ENCODE measurements at regions not wholly inside any gene's neighbourhood (a gene's known extent, or its start where the extent isn't known, plus 50 kb on each side); places are given as distances from the start of the nearest gene placed in this dataset.
A peak's percentile ranks its signal among the peaks of the same experiment; 100 is the strongest.

DNA sequence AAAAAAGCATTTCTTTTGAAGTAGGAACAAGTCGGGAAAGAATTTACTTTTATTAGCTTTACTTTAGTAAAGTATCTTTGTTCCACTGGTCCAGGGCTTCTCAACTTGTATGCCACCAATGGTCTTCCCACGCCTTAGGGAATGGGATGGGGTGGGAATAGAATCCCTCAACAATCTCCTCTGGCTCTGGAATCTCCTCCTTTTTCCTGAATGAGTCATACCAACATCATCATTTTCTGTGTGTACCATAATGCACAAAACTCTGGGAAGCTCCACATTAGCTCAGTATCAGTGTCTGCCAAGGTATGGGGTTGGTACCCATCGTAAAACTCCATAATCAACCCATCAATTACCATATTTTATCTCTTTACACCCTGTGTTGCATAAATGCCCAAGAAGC, 159.4 kb upstream of the BMPER start:
- Histone ChIP-seq H3K27me3 (ENCODE audit: control insufficient read depth, insufficient read depth, low read length) (no peaks in the 10 kb centered on the region), H3K4me1 (ENCODE audit: control insufficient read depth, insufficient read depth, low read length) (peaks cover 37% of the 10 kb centered on the region), H3K4me2 (ENCODE audit: low read length) (no peak overlapping the region), H3K36me3 (ENCODE audit: insufficient read depth, low read length) (no peaks in the 10 kb centered on the region), H3K9me3 (replicated peaks; ENCODE audit: low read length) (no peaks in the 10 kb centered on the region), H3K4me3 (ENCODE audit: low read length) (no peak overlapping the region), H3K9ac (ENCODE audit: low read depth, low read length) (no peak overlapping the region)

GRCh38 chr7:33748793-33749192, 156.5 kb upstream of the BMPER start:
- Histone ChIP-seq H3K4me1 (ENCODE audit: control insufficient read depth, insufficient read depth, low read length) (peaks cover 29% of the 10 kb centered on the region), H3K9me3 (replicated peaks; ENCODE audit: low read length) (no peaks in the 10 kb centered on the region), H3K4me2 (ENCODE audit: low read length) (no peak overlapping the region), H3K4me3 (ENCODE audit: low read length) (no peak overlapping the region), H3K9ac (ENCODE audit: low read depth, low read length) (no peak overlapping the region), H3K27me3 (ENCODE audit: control insufficient read depth, insufficient read depth, low read length) (no peaks in the 10 kb centered on the region), H3K36me3 (ENCODE audit: insufficient read depth, low read length) (no peaks in the 10 kb centered on the region)

- Histone ChIP-seq H3K9ac (ENCODE audit: low read depth, low read length) (peak overlapping the region; percentile 36), H3K9me3 (replicated peaks; ENCODE audit: low read length) (no peaks in the 10 kb centered on the region), H3K4me2 (ENCODE audit: low read length) (no peak overlapping the region), H3K27me3 (ENCODE audit: control insufficient read depth, insufficient read depth, low read length) (no peaks in the 10 kb centered on the region), H3K4me3 (ENCODE audit: low read length) (no peak overlapping the region), H3K36me3 (ENCODE audit: insufficient read depth, low read length) (no peaks in the 10 kb centered on the region), H3K4me1 (ENCODE audit: control insufficient read depth, insufficient read depth, low read length) (peaks cover 38% of the 10 kb centered on the region)
Observed at GRCh38 chr7:33750177-33750576, 155.2 kb upstream of the BMPER start.

DNA sequence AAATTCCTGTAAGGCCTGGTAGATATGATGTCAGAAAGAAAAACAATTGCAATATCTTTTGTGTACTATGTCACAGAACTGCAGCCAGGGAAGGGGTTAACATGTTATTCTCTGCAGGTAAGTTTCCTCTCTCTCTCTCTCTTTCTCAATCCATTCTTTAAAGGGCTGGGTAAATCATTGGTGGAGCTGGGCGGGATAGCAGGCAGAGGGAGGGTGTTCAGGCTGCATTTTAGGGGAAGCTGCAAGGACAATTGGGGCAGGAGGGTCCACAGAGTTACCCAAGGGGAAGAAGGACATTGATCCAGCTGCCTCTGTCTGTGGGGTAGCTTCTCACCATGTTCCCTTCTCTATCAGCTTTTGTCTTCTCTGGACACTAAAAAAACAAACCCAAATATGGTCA, 153.9 kb upstream of the BMPER start:
- no peaks in the 10 kb centered on the region for H3K36me3 ChIP-seq (ENCODE audit: insufficient read depth, low read length)

DNA sequence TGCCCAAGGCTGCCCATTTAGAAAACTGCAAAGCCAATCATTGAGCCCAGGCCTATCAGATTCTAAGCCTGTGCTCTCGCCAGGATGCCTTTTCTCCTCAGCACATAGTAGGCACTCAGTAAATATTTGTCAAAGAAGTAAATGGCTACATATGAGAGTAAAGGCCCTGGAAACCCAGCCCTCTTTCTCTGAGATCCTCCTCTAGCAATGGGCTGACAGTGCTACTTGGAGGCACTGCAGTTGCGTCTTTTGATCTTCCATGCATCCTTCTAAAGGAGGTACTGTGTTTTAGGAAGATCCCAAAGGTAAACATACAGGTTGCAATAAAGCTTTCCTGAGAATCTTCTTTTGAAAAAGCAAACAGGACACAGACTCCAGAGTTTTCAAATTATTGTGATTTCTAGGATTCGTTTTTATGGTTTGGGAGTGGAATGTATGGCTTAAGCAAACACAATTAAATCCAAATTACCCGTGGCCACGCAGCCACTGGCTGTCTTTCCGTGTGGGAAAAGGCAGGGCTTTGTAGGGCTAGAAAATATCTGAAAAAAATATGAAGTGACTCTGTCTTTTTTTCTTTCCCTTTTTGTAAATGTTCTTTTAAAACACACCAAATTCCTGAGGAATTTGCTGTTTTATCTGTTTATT, 151.3 kb upstream of the BMPER start:
- no peaks in the 10 kb centered on the region for H3K27me3 ChIP-seq (ENCODE audit: control insufficient read depth, insufficient read depth, low read length)
- H3K36me3 ChIP-seq (ENCODE audit: insufficient read depth, low read length), result no peaks in the 10 kb centered on the region
- H3K4me1 ChIP-seq (ENCODE audit: control insufficient read depth, insufficient read depth, low read length), result peaks cover 42% of the 10 kb centered on the region
- H3K9me3 ChIP-seq (replicated peaks; ENCODE audit: low read length), result no peaks in the 10 kb centered on the region
- peak overlapping the region; percentile 32 for H3K4me2 ChIP-seq (ENCODE audit: low read length)
- no peak overlapping the region for H3K4me3 ChIP-seq (ENCODE audit: low read length)
- H3K9ac ChIP-seq (ENCODE audit: low read depth, low read length), result peak overlapping the region; percentile 0

More for the DNA sequence above, 153.9 kb upstream of the BMPER start:
- H3K27me3 ChIP-seq (ENCODE audit: control insufficient read depth, insufficient read depth, low read length), result no peaks in the 10 kb centered on the region
- peaks cover 36% of the 10 kb centered on the region for H3K4me1 ChIP-seq (ENCODE audit: control insufficient read depth, insufficient read depth, low read length)
- no peak overlapping the region for H3K9ac ChIP-seq (ENCODE audit: low read depth, low read length)
- H3K4me2 ChIP-seq (ENCODE audit: low read length), result no peak overlapping the region
- H3K9me3 ChIP-seq (replicated peaks; ENCODE audit: low read length), result no peaks in the 10 kb centered on the region
- no peak overlapping the region for H3K4me3 ChIP-seq (ENCODE audit: low read length)

DNA sequence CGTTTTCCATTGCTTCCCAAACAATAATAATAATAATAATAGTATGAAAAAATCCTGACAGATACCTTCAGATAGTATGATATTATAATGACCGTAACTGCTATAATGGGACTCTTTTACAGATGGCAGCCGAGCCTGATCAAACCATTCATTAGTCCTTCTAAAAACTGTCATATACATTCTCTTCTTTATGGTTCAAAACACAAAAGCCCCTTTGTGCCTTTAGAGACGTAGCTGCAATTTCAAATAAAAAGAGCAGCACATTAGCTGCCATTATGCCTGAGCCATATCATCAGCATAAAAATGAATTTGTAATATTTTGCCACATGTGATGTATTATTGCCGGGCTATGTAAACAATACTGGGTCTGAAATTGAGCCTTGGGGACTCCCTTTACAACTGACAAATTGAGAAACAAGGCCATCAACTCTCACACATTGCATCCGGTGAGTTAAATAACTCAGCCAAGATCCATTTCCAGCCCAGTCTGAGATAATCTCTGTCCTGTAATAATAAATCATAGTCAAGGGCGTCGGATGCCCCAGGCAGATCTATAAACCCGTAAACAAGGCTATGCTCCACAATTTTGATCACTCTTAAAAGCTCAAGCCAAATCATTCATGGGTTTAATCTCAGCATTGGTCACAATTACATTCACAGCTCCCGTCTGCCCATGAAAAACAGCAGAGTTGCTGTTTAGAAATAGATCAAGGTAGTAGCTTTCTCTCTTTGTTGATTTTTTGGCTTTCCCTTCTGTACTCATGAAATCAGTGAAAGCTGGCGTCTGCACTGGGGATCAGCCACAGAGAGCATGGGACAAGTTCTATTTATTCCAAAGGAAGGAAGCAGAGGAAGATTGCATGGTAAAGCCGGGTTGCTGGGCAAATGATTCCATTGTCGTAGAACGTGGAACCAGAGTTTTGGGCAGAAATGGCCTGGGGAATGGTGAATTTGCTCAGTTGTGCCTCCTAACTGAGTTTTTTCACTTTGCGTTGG, 150.1 kb upstream of the BMPER start:
- no peaks in the 10 kb centered on the region for H3K27me3 ChIP-seq (ENCODE audit: control insufficient read depth, insufficient read depth, low read length)
- no peaks in the 10 kb centered on the region for H3K36me3 ChIP-seq (ENCODE audit: insufficient read depth, low read length)
- no peaks in the 10 kb centered on the region for H3K9me3 ChIP-seq (replicated peaks; ENCODE audit: low read length)
- H3K4me3 ChIP-seq (ENCODE audit: low read length), result no peak overlapping the region
- H3K4me1 ChIP-seq (ENCODE audit: control insufficient read depth, insufficient read depth, low read length), result peaks cover 36% of the 10 kb centered on the region
- H3K9ac ChIP-seq (ENCODE audit: low read depth, low read length), result no peak overlapping the region
- H3K4me2 ChIP-seq (ENCODE audit: low read length), result no peak overlapping the region

DNA sequence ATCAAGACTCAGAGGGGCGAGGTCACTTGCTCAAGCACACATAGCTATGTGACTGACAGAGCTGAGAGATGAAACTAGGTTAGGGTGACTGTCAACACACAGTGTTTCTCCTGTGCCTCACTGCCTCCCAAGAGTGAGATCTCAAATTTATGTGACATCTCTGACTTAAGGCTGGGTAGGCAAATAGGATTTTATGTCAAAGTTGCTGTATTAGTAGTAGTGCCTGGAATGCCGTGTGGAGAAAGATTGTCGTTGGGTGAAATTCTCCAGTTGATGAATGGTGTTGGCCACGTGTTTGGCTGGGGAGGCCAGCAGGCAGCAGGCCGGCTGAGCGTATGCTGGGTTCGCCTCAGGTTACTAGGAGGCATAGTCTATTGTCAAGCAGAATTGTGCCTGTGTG, 148.3 kb upstream of the BMPER start:
- H3K4me1 ChIP-seq (ENCODE audit: control insufficient read depth, insufficient read depth, low read length), result peaks cover 25% of the 10 kb centered on the region
- no peak overlapping the region for H3K4me3 ChIP-seq (ENCODE audit: low read length)
- H3K4me2 ChIP-seq (ENCODE audit: low read length), result no peak overlapping the region
- H3K36me3 ChIP-seq (ENCODE audit: insufficient read depth, low read length), result no peaks in the 10 kb centered on the region
- no peak overlapping the region for H3K9ac ChIP-seq (ENCODE audit: low read depth, low read length)
- no peaks in the 10 kb centered on the region for H3K9me3 ChIP-seq (replicated peaks; ENCODE audit: low read length)
- H3K27me3 ChIP-seq (ENCODE audit: control insufficient read depth, insufficient read depth, low read length), result no peaks in the 10 kb centered on the region

GRCh38 chr7:33757563-33758165, 147.7 kb upstream of the BMPER start:
- no peak overlapping the region for H3K4me3 ChIP-seq (ENCODE audit: low read length)
- H3K27me3 ChIP-seq (ENCODE audit: control insufficient read depth, insufficient read depth, low read length), result no peaks in the 10 kb centered on the region
- H3K9ac ChIP-seq (ENCODE audit: low read depth, low read length), result no peak overlapping the region
- no peaks in the 10 kb centered on the region for H3K36me3 ChIP-seq (ENCODE audit: insufficient read depth, low read length)
- H3K4me1 ChIP-seq (ENCODE audit: control insufficient read depth, insufficient read depth, low read length), result peaks cover 32% of the 10 kb centered on the region
- H3K4me2 ChIP-seq (ENCODE audit: low read length), result no peak overlapping the region
- H3K9me3 ChIP-seq (replicated peaks; ENCODE audit: low read length), result no peaks in the 10 kb centered on the region

DNA sequence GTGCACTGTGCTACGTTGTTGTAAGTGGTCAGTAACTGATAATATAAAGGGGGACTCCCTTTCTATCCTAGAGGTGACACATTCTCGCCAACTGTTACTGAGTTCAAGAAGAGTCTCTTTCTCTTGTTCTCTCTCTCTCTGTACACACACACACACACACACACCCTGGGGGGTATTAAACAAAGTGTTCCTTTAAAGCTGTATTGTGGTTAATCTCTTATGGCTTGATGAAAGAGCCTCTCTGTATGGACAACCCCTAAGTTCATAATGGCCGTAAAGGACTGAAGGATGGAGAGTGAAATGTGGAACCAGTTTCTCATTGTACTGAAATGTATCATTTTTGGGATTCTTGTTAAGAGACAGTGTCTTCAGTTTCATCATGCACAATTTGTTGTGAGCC, 145.2 kb upstream of the BMPER start:
- H3K27me3 ChIP-seq (ENCODE audit: control insufficient read depth, insufficient read depth, low read length), result no peaks in the 10 kb centered on the region
- no peak overlapping the region for H3K4me2 ChIP-seq (ENCODE audit: low read length)
- no peaks in the 10 kb centered on the region for H3K36me3 ChIP-seq (ENCODE audit: insufficient read depth, low read length)
- peaks cover 29% of the 10 kb centered on the region for H3K4me1 ChIP-seq (ENCODE audit: control insufficient read depth, insufficient read depth, low read length)
- H3K9ac ChIP-seq (ENCODE audit: low read depth, low read length), result no peak overlapping the region
- H3K9me3 ChIP-seq (replicated peaks; ENCODE audit: low read length), result no peaks in the 10 kb centered on the region
- H3K4me3 ChIP-seq (ENCODE audit: low read length), result no peak overlapping the region

DNA sequence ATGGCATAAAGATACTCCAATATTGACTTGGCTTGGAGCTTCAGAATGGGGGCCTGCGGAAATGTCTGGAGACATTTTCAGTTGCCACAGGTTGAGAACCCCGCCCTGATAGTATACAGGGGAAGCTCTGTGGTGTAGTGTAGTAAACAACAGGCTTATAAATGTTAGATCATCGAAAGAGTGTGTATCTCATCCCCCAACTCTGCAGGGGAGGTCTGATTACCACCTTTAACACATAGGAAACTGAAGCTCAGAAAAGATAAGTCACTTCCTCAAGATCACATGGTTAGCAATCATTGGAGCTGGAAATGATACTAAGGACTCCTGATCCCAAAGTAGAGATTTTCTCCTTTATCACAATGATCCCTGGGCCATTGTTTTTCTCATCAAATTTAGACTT, 144.5 kb upstream of the BMPER start:
- Histone ChIP-seq H3K4me2 (ENCODE audit: low read length) (no peak overlapping the region), H3K36me3 (ENCODE audit: insufficient read depth, low read length) (no peaks in the 10 kb centered on the region), H3K27me3 (ENCODE audit: control insufficient read depth, insufficient read depth, low read length) (no peaks in the 10 kb centered on the region), H3K9ac (ENCODE audit: low read depth, low read length) (no peak overlapping the region), H3K9me3 (replicated peaks; ENCODE audit: low read length) (no peaks in the 10 kb centered on the region), H3K4me3 (ENCODE audit: low read length) (no peak overlapping the region), H3K4me1 (ENCODE audit: control insufficient read depth, insufficient read depth, low read length) (peaks cover 31% of the 10 kb centered on the region)

DNA sequence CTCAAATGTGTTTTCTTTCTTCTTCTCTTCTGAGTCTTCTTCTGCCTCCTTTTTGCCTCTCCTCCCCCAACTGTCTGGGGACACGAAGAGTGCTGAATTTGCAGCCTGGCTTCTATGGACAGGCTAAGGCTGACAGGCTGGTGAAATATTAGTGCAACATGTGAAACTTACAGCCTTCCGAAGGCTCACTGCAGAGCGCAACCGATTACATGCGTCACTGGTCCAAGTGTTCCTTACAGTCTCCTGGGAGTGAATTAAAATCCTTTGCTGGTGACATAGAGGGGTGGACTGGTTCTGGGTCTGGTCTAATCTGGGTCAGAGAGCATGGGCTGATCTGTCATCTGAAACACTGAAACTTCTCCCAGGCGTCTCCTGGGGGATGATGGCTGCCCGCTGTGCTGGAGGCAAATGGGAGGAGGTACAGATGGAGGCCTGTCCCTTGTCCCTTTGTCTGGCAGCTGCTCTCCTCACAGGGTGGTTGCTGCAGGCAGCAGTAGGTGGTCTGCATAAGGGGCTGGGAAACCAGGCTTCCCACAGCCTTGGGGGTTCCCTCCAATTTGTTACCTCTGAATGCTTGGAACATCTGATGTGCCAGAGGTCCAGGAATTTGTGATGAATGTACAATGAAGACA, 143.8 kb upstream of the BMPER start:
- no peak overlapping the region for H3K4me3 ChIP-seq (ENCODE audit: low read length)
- no peaks in the 10 kb centered on the region for H3K9me3 ChIP-seq (replicated peaks; ENCODE audit: low read length)
- no peak overlapping the region for H3K4me2 ChIP-seq (ENCODE audit: low read length)
- H3K27me3 ChIP-seq (ENCODE audit: control insufficient read depth, insufficient read depth, low read length), result no peaks in the 10 kb centered on the region
- peaks cover 31% of the 10 kb centered on the region for H3K4me1 ChIP-seq (ENCODE audit: control insufficient read depth, insufficient read depth, low read length)
- no peak overlapping the region for H3K9ac ChIP-seq (ENCODE audit: low read depth, low read length)
- no peaks in the 10 kb centered on the region for H3K36me3 ChIP-seq (ENCODE audit: insufficient read depth, low read length)

All from skeletal muscle satellite cell (primary cell).